Kidney (tissue), 13 donors: ENCODE measurements at regions not wholly inside any gene's neighbourhood (a gene's known extent, or its start where the extent isn't known, plus 50 kb on each side); places are given as distances from the start of the nearest gene placed in this dataset.
A peak's percentile ranks its signal among the peaks of the same experiment; 100 is the strongest.

Source experiments
- DNase-seq, 5 donors: peaks; one replicate each; pipeline ENCODE4 v3.0.0-alpha.2; 2013 to 2020
- FAIRE-seq: peaks from 2 replicates; lab custom pipeline; 2012; peaks lifted over from hg19 to GRCh38; lab: Jason Lieb, UNC
- H3K27ac ChIP-seq, 2 donors: one replicate each; pipeline ENCODE4 v1.7.0; 2013; ENCODE audit warnings: low read depth in 2 of 2, low read length in 2 of 2, inconsistent platforms in 1 of 2
- H3K27me3 ChIP-seq: one replicate; pipeline ENCODE4 v1.7.1; 2013; ENCODE audit warnings: low read length, inconsistent platforms; ENCODE audit not compliant: control insufficient read depth, insufficient read depth
- H3K36me3 ChIP-seq, 3 donors: one replicate each; pipeline versions ENCODE4 v1.7.0 to v1.7.1; 2013; ENCODE audit warnings: low read length in 3 of 3, control low read depth in 1 of 3, inconsistent platforms in 1 of 3; ENCODE audit not compliant: insufficient read depth in 3 of 3, control insufficient read depth in 2 of 3
- H3K4me1 ChIP-seq, 3 donors: one replicate each; pipeline versions ENCODE4 v1.7.0 to v1.7.1; 2013; ENCODE audit warnings: low read length in 3 of 3, inconsistent platforms in 1 of 3, low read depth in 1 of 3; ENCODE audit not compliant: control insufficient read depth in 2 of 3, insufficient read depth in 2 of 3
- H3K4me3 ChIP-seq, 3 donors: one replicate each; pipeline versions ENCODE4 v1.7.0 to v1.8.1; 2013; ENCODE audit warnings: low read length in 3 of 3, control low read depth in 1 of 3, inconsistent platforms in 1 of 3
- H3K9ac ChIP-seq, 3 donors: one replicate each; pipeline versions ENCODE4 v1.7.0 to v1.7.1; 2013; ENCODE audit warnings: low read length in 3 of 3, control low read depth in 1 of 3, inconsistent platforms in 1 of 3
- H3K9me3 ChIP-seq, 3 donors: one replicate each; pipeline versions ENCODE4 v1.7.0 to v1.7.1; 2013; ENCODE audit warnings: low read length in 3 of 3, control low read depth in 1 of 3, inconsistent platforms in 1 of 3; ENCODE audit not compliant: control insufficient read depth in 2 of 3, insufficient read depth in 1 of 3
- intact Hi-C: fragments of 100-400 bp; cut with DNase I; formaldehyde crosslinking; loops from one replicate; pipeline ENCODE4 v1.11.1; 2022
- TF ChIP-seq, protein P1 (sequence below): IDR thresholded peaks from 3 replicates; pipeline ENCODE4 v1.5.1; 2012; ENCODE audit warnings: mild to moderate bottlenecking, moderate library complexity, borderline replicate concordance; ENCODE audit not compliant: insufficient read depth; ENCODE audit errors: extremely low read depth
- donor health status: control.
- donor health status: control.
- donor health status: control.
- donor health status: control.
- donor health status: control.
- donor health status: DM: yes; HTN: yes; CAD: no.
- donor health status: Normal renal cell carcinoma (clear cell type).

GRCh38 chr14:87810711-87811110, 182.3 kb downstream of the GALC start:
- no peaks in the 10 kb centered on the region for H3K36me3 ChIP-seq
- H3K9ac ChIP-seq: no peak overlapping the region
- DNase-seq (no peak), FAIRE-seq (no peak)
- no peaks in the 10 kb centered on the region for H3K9me3 ChIP-seq
- H3K27ac ChIP-seq: no peak overlapping the region
- peaks cover 0 to 3% (median 0%) of the 10 kb centered on the region in 3 donors for H3K4me1 ChIP-seq
- H3K27me3 ChIP-seq: no peaks in the 10 kb centered on the region
- H3K4me3 ChIP-seq: no peak overlapping the region
- intact Hi-C loops: no loop called here
- TF ChIP-seq, protein P1, sequence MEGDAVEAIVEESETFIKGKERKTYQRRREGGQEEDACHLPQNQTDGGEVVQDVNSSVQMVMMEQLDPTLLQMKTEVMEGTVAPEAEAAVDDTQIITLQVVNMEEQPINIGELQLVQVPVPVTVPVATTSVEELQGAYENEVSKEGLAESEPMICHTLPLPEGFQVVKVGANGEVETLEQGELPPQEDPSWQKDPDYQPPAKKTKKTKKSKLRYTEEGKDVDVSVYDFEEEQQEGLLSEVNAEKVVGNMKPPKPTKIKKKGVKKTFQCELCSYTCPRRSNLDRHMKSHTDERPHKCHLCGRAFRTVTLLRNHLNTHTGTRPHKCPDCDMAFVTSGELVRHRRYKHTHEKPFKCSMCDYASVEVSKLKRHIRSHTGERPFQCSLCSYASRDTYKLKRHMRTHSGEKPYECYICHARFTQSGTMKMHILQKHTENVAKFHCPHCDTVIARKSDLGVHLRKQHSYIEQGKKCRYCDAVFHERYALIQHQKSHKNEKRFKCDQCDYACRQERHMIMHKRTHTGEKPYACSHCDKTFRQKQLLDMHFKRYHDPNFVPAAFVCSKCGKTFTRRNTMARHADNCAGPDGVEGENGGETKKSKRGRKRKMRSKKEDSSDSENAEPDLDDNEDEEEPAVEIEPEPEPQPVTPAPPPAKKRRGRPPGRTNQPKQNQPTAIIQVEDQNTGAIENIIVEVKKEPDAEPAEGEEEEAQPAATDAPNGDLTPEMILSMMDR: no peak

DNA sequence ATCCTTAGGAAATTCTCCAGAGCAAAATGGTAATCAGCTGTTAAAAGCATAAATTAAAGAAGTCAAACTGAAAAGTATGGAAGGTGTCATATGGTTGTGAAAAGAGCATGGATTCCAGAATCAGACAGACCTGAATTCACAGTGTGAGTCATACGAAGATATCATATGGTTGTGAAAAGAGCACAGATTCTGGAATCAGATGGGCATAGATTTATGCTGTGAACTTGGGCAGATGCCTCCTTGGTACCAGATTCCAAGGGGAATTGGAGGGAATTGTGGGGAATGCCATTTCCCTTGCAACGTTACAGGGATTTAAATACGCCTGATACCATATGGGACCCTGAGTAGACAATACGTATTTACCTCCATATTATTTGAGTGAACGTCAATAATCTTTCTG, 183.7 kb downstream of the GALC start:
- TF ChIP-seq, protein P1: no peak
- intact Hi-C loops: no loop called here
- DNase-seq (no peak), FAIRE-seq (no peak)
- H3K9ac ChIP-seq: no peak overlapping the region
- peaks cover 0 to 3% (median 0%) of the 10 kb centered on the region in 3 donors for H3K4me1 ChIP-seq
- H3K27ac ChIP-seq: no peak overlapping the region
- no peaks in the 10 kb centered on the region for H3K27me3 ChIP-seq
- H3K4me3 ChIP-seq: no peak overlapping the region
- no peaks in the 10 kb centered on the region for H3K36me3 ChIP-seq
- no peaks in the 10 kb centered on the region for H3K9me3 ChIP-seq

GRCh38 chr14:87805315-87805723, 187.7 kb downstream of the GALC start:
- no peaks in the 10 kb centered on the region for H3K36me3 ChIP-seq
- DNase-seq: no peak
- no peak overlapping the region for H3K4me3 ChIP-seq
- H3K4me1 ChIP-seq: no peaks in the 10 kb centered on the region
- H3K9ac ChIP-seq: no peak overlapping the region
- intact Hi-C loops: no loop called here
- H3K27ac ChIP-seq: no peak overlapping the region
- FAIRE-seq: no peak
- H3K27me3 ChIP-seq: no peaks in the 10 kb centered on the region
- TF ChIP-seq, protein P1: peak; percentile 35
- no peaks in the 10 kb centered on the region for H3K9me3 ChIP-seq

GRCh38 chr14:87800216-87800615, 192.8 kb downstream of the GALC start:
- intact Hi-C loops: no loop called here
- Histone ChIP-seq H3K27me3 (no peaks in the 10 kb centered on the region), H3K9me3 (no peaks in the 10 kb centered on the region), H3K9ac (no peak overlapping the region), H3K36me3 (no peaks in the 10 kb centered on the region), H3K4me1 (no peaks in the 10 kb centered on the region), H3K4me3 (no peak overlapping the region), H3K27ac (no peak overlapping the region)
- FAIRE-seq (peak; percentile 94), DNase-seq (no peak)
- TF ChIP-seq, protein P1: no peak
